CD4-positive, alpha-beta T cell (primary cell): ENCODE measurements at regions not wholly inside any gene's neighbourhood (a gene's known extent, or its start where the extent isn't known, plus 50 kb on each side); places are given as distances from the start of the nearest gene placed in this dataset.

Experiments used
- ATAC-seq: fragments of 200-7000 bp; cut with Tn5 transposase; one replicate; pipeline ENCODE4 v1.10.0; 2022; ENCODE audit warnings: mild to moderate bottlenecking; ENCODE audit not compliant: poor library complexity
- CTCF ChIA-PET: fragments of 350-600 bp; sonication (Branson Sonifier 250); formaldehyde crosslinking; loops from one replicate; lab custom pipeline; 2021; ENCODE audit warnings: antibody characterized with exemption, inconsistent platforms; lab: Charles Lee
- POLR2A ChIA-PET: fragments of 350-600 bp; sonication (Branson Sonifier 250); formaldehyde crosslinking; loops from one replicate; lab custom pipeline; 2021; ENCODE audit warnings: antibody characterized with exemption, inconsistent platforms; lab: Charles Lee
- DNase-seq, 14 experiments: peaks; one replicate each; pipeline ENCODE4 v3.0.0-alpha.2; 2013 to 2020; ENCODE audit warnings: mixed read lengths in 2 of 14
- H3K27ac ChIP-seq, 2 donors: one replicate each; pipeline versions ENCODE4 v1.5.1 to v1.7.0; 2013; ENCODE audit warnings: low read length in 2 of 2, low read depth in 1 of 2, mild to moderate bottlenecking in 1 of 2
- H3K27me3 ChIP-seq, 2 experiments: 1 replicate in 1 of 2; 2 replicates in 1 of 2; pipeline versions ENCODE4 v1.6.1 to v1.7.0; 2013; ENCODE audit warnings: low read length in 2 of 2, control low read depth in 1 of 2, mild to moderate bottlenecking in 1 of 2, moderate library complexity in 1 of 2; ENCODE audit not compliant: insufficient read depth in 2 of 2, control insufficient read depth in 1 of 2
- H3K36me3 ChIP-seq: one replicate; pipeline ENCODE4 v1.6.1; 2013; ENCODE audit warnings: low read length, control low read depth; ENCODE audit not compliant: insufficient read depth
- H3K4me1 ChIP-seq: one replicate; pipeline ENCODE4 v1.6.1; 2013; ENCODE audit warnings: low read length, control low read depth; ENCODE audit not compliant: insufficient read depth
- H3K4me3 ChIP-seq: one replicate; pipeline ENCODE4 v1.5.1; 2013; ENCODE audit warnings: mild to moderate bottlenecking, low read length, moderate library complexity
- H3K9me3 ChIP-seq, 2 experiments: 1 replicate in 1 of 2; 2 replicates in 1 of 2; pipeline versions ENCODE4 v1.6.1 to v1.7.0; 2013; ENCODE audit warnings: low read length in 2 of 2, mild to moderate bottlenecking in 2 of 2, control low read depth in 1 of 2, moderate library complexity in 1 of 2; ENCODE audit not compliant: control insufficient read depth in 1 of 2, insufficient read depth in 1 of 2
- H3K27ac Mint-ChIP-seq: one replicate; pipeline ENCODE4 v1.8.0; 2020; ENCODE audit warnings: mixed read lengths
- H3K27me3 Mint-ChIP-seq: one replicate; pipeline ENCODE4 v1.8.0; 2021; ENCODE audit warnings: mixed read lengths
- H3K36me3 Mint-ChIP-seq: one replicate; pipeline ENCODE4 v1.8.0; 2021; ENCODE audit warnings: low read depth, mixed read lengths
- H3K4me1 Mint-ChIP-seq: one replicate; pipeline ENCODE4 v1.8.0; 2021; ENCODE audit warnings: low read depth, mixed read lengths
- H3K4me3 Mint-ChIP-seq: one replicate; pipeline ENCODE4 v1.8.0; 2020; ENCODE audit warnings: mild to moderate bottlenecking, mixed read lengths
- H3K9me3 Mint-ChIP-seq: one replicate; pipeline ENCODE4 v1.8.0; 2020; ENCODE audit warnings: mixed read lengths
- CTCF ChIP-seq: fragments of 200-600 bp; IDR thresholded peaks from one replicate; pipeline ENCODE4 v1.8.0; 2022; ENCODE audit warnings: antibody characterized with exemption, mild to moderate bottlenecking
- intact Hi-C, 2 experiments: fragments of 100-400 bp; cut with DNase I in 1 of 2; cut with micrococcal nuclease in 1 of 2; formaldehyde crosslinking; loops; one replicate each; pipeline versions ENCODE4 v1.15.1 to v1.9.0; 2023 to 2025; cut with DNase I, micrococcal nuclease

DNA sequence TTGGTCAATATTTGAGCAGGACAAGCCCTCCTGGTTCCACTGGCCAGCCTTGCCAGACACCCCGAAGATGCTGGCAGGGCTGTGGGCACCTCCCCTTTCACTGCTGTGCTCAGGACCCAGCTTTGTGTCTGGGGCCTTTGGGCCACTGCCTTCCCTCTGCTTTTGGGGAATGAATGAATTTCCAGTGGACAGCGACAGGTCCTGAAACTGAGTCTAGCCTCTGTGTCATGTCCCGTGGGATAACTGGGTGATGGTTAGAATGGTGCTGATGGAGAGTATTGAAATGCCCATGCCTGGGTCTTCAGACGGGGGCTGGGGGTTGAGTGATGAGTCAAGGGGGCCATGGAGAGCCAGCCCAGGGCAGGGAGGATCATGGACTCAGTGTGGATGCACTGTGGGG is 135.8 kb downstream of the FOXL1 start:
- Histone ChIP-seq H3K4me3 (no peak overlapping the region), H3K36me3 (no peaks in the 10 kb centered on the region), H3K9me3 (peaks cover 0 to 12% of the 10 kb centered on the region in 2 experiments), H3K27ac (no peak overlapping the region), H3K4me1 (no peaks in the 10 kb centered on the region), H3K27me3 (no peaks in the 10 kb centered on the region)
- Mint-ChIP-seq H3K4me3 (no peak overlapping the region), H3K9me3 (no peaks in the 10 kb centered on the region), H3K36me3 (no peaks in the 10 kb centered on the region), H3K4me1 (no peaks in the 10 kb centered on the region), H3K27me3 (peaks cover 13% of the 10 kb centered on the region), H3K27ac (no peak overlapping the region)
- POLR2A ChIA-PET, result no interaction called here
- intact Hi-C loops, result no loop called here
- DNase-seq (no peak), ATAC-seq (no peak)
- CTCF ChIA-PET, result no interaction called here
- TF ChIP-seq CTCF, result no peak

GRCh38 chr16:86716649-86717048 is 138.3 kb downstream of the FOXL1 start:
- no peak overlapping the region for H3K4me3 ChIP-seq
- DNase-seq (no peak), ATAC-seq (no peak)
- Mint-ChIP-seq H3K9me3 (no peaks in the 10 kb centered on the region), H3K4me1 (no peaks in the 10 kb centered on the region), H3K27me3 (peaks cover 19% of the 10 kb centered on the region), H3K36me3 (no peaks in the 10 kb centered on the region), H3K27ac (no peak overlapping the region), H3K4me3 (no peak overlapping the region)
- no peaks in the 10 kb centered on the region for H3K36me3 ChIP-seq
- intact Hi-C loops, result no loop called here
- TF ChIP-seq CTCF, result no peak
- CTCF ChIA-PET, result no interaction called here
- H3K27me3 ChIP-seq, result peaks cover 0 to 2% of the 10 kb centered on the region in 2 experiments
- POLR2A ChIA-PET, result no interaction called here
- no peak overlapping the region for H3K27ac ChIP-seq
- no peaks in the 10 kb centered on the region for H3K4me1 ChIP-seq
- peaks cover 0 to 4% of the 10 kb centered on the region in 2 experiments for H3K9me3 ChIP-seq

DNA sequence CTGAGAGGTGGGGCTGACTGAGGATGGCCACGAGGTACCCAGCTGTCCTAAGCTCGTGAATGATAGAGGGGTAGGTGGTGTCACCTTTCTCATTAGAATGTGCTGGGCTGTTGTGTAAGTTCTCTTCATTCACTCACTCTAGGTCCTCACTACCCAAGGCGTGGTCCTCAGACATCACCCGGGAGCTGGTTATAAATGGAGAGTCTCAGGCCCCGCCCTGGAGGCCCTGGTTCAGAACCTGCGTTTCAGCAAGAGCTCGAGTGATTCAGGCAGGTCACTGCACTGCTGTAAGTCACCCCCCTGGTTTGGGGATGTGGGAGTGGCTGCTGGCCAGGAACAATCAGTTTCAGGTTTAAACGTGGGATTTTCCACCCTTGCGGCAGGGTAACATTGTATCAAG is 139.8 kb downstream of the FOXL1 start:
- H3K27ac Mint-ChIP-seq, result no peak overlapping the region
- CTCF ChIA-PET, result no interaction called here
- H3K36me3 Mint-ChIP-seq, result no peaks in the 10 kb centered on the region
- H3K4me1 Mint-ChIP-seq, result no peaks in the 10 kb centered on the region
- POLR2A ChIA-PET, result no interaction called here
- Histone ChIP-seq H3K4me1 (no peaks in the 10 kb centered on the region), H3K4me3 (no peak overlapping the region), H3K36me3 (no peaks in the 10 kb centered on the region), H3K27me3 (peaks cover 0 to 2% of the 10 kb centered on the region in 2 experiments), H3K9me3 (peaks cover 0 to under 1% of the 10 kb centered on the region in 2 experiments), H3K27ac (no peak overlapping the region)
- no peaks in the 10 kb centered on the region for H3K9me3 Mint-ChIP-seq
- H3K4me3 Mint-ChIP-seq, result no peak overlapping the region
- H3K27me3 Mint-ChIP-seq, result peaks cover 19% of the 10 kb centered on the region
- DNase-seq, result no peak
- intact Hi-C loops, result no loop called here
- no peak for ATAC-seq
- TF ChIP-seq CTCF, result no peak
